IPS-18a (cell line): ENCODE measurements at regions not wholly inside any gene's neighbourhood (a gene's known extent, or its start where the extent isn't known, plus 50 kb on each side); places are given as distances from the start of the nearest gene placed in this dataset.
"Not testable (repeated sequence)": the region's sequence is repeated elsewhere in the genome, so short reads cannot be mapped to it uniquely, and the experiment has no call there.

Experiments
- H3K27ac ChIP-seq: one replicate; pipeline ENCODE4 v1.5.1; 2013; ENCODE audit warnings: low read length
- H3K27me3 ChIP-seq: one replicate; pipeline ENCODE4 v1.6.1; 2013; ENCODE audit warnings: mild to moderate bottlenecking, low read length; ENCODE audit not compliant: control insufficient read depth, insufficient read depth
- H3K36me3 ChIP-seq: one replicate; pipeline ENCODE4 v1.6.1; 2013; ENCODE audit warnings: low read depth, low read length; ENCODE audit not compliant: control insufficient read depth
- H3K4me1 ChIP-seq: one replicate; pipeline ENCODE4 v1.6.1; 2013; ENCODE audit warnings: low read depth, low read length; ENCODE audit not compliant: control insufficient read depth
- H3K4me3 ChIP-seq: one replicate; pipeline ENCODE4 v1.5.1; 2013; ENCODE audit warnings: low read length
- H3K9ac ChIP-seq: one replicate; pipeline ENCODE4 v1.6.1; 2013; ENCODE audit warnings: mild to moderate bottlenecking, low read length, moderate library complexity
- H3K9me3 ChIP-seq: one replicate; pipeline ENCODE4 v1.6.1; 2013; ENCODE audit warnings: low read depth, low read length; ENCODE audit not compliant: control insufficient read depth

- no peak overlapping the region for H3K9ac ChIP-seq
- peaks cover 4% of the 10 kb centered on the region for H3K4me1 ChIP-seq
- H3K36me3 ChIP-seq, result no peaks in the 10 kb centered on the region
- no peaks in the 10 kb centered on the region for H3K27me3 ChIP-seq
- H3K9me3 ChIP-seq, result no peaks in the 10 kb centered on the region
- H3K27ac ChIP-seq, result no peak overlapping the region
- H3K4me3 ChIP-seq, result no peak overlapping the region
These were observed 283.1 kb downstream of the POM121L12 start for GRCh38 chr7:53318566-53318965.

- H3K4me3 ChIP-seq, result no peak overlapping the region
- no peaks in the 10 kb centered on the region for H3K36me3 ChIP-seq
- H3K27ac ChIP-seq, result no peak overlapping the region
- no peak overlapping the region for H3K9ac ChIP-seq
- no peaks in the 10 kb centered on the region for H3K9me3 ChIP-seq
- H3K27me3 ChIP-seq, result no peaks in the 10 kb centered on the region
- H3K4me1 ChIP-seq, result peaks cover 25% of the 10 kb centered on the region
These were observed 289.6 kb downstream of the POM121L12 start for GRCh38 chr7:53325061-53325460.

GRCh38 chr7:53326634-53327033, 291.2 kb downstream of the POM121L12 start:
- no peaks in the 10 kb centered on the region for H3K36me3 ChIP-seq

GRCh38 chr7:53336105-53336668, 300.8 kb downstream of the POM121L12 start:
- no peak overlapping the region for H3K9ac ChIP-seq
- H3K36me3 ChIP-seq, result no peaks in the 10 kb centered on the region
- no peak overlapping the region for H3K27ac ChIP-seq
- H3K27me3 ChIP-seq, result no peaks in the 10 kb centered on the region
- no peak overlapping the region for H3K4me3 ChIP-seq
- no peaks in the 10 kb centered on the region for H3K4me1 ChIP-seq
- H3K9me3 ChIP-seq, result peaks cover 13% of the 10 kb centered on the region

More at GRCh38 chr7:53326634-53327033, 291.2 kb downstream of the POM121L12 start:
- H3K27me3 ChIP-seq, result no peaks in the 10 kb centered on the region
- H3K9ac ChIP-seq, result peak overlapping the region; percentile 4
- H3K4me3 ChIP-seq, result peak overlapping the region; percentile 49
- H3K27ac ChIP-seq, result peak overlapping the region; percentile 31
- H3K4me1 ChIP-seq, result peaks cover 25% of the 10 kb centered on the region
- H3K9me3 ChIP-seq, result no peaks in the 10 kb centered on the region

- no peak overlapping the region for H3K9ac ChIP-seq
- H3K4me3 ChIP-seq, result no peak overlapping the region
- no peak overlapping the region for H3K27ac ChIP-seq
- H3K27me3 ChIP-seq, result no peaks in the 10 kb centered on the region
- no peaks in the 10 kb centered on the region for H3K4me1 ChIP-seq
- peaks cover 29% of the 10 kb centered on the region for H3K9me3 ChIP-seq
- H3K36me3 ChIP-seq, result no peaks in the 10 kb centered on the region
These were observed 304.8 kb downstream of the POM121L12 start for GRCh38 chr7:53340220-53340619.

- Histone ChIP-seq H3K36me3 (no peaks in the 10 kb centered on the region), H3K27me3 (no peaks in the 10 kb centered on the region), H3K4me1 (no peaks in the 10 kb centered on the region), H3K9ac (no peak overlapping the region), H3K4me3 (no peak overlapping the region), H3K27ac (no peak overlapping the region), H3K9me3 (peaks cover 7% of the 10 kb centered on the region)
These were observed 314.8 kb downstream of the POM121L12 start for GRCh38 chr7:53350241-53350640.

GRCh38 chr7:53351681-53352080, 316.2 kb downstream of the POM121L12 start:
- Histone ChIP-seq H3K9ac (no peak overlapping the region), H3K9me3 (no peaks in the 10 kb centered on the region), H3K27ac (no peak overlapping the region), H3K27me3 (no peaks in the 10 kb centered on the region), H3K4me3 (no peak overlapping the region), H3K36me3 (no peaks in the 10 kb centered on the region), H3K4me1 (no peaks in the 10 kb centered on the region)

- Histone ChIP-seq H3K9ac (no peak overlapping the region), H3K36me3 (no peaks in the 10 kb centered on the region), H3K9me3 (no peaks in the 10 kb centered on the region), H3K27ac (no peak overlapping the region), H3K4me3 (no peak overlapping the region), H3K4me1 (no peaks in the 10 kb centered on the region), H3K27me3 (no peaks in the 10 kb centered on the region)
These were observed 322.8 kb downstream of the POM121L12 start for GRCh38 chr7:53358269-53358668.

GRCh38 chr7:53383131-53383530, 347.7 kb downstream of the POM121L12 start:
- no peaks in the 10 kb centered on the region for H3K36me3 ChIP-seq
- no peaks in the 10 kb centered on the region for H3K4me1 ChIP-seq
- no peak overlapping the region for H3K27ac ChIP-seq

GRCh38 chr7:53385239-53385638, 349.8 kb downstream of the POM121L12 start:
- H3K27ac ChIP-seq, H3K4me3 ChIP-seq, H3K4me1 ChIP-seq, H3K9ac ChIP-seq, H3K27me3 ChIP-seq, H3K36me3 ChIP-seq, H3K9me3 ChIP-seq: not testable (repeated sequence)

More at GRCh38 chr7:53383131-53383530, 347.7 kb downstream of the POM121L12 start:
- Histone ChIP-seq H3K4me3 (no peak overlapping the region), H3K9me3 (no peaks in the 10 kb centered on the region), H3K9ac (no peak overlapping the region), H3K27me3 (no peaks in the 10 kb centered on the region)

GRCh38 chr7:53387515-53387914, 352.1 kb downstream of the POM121L12 start:
- H3K9me3 ChIP-seq, result no peaks in the 10 kb centered on the region
- H3K36me3 ChIP-seq, result no peaks in the 10 kb centered on the region
- H3K4me3 ChIP-seq, result no peak overlapping the region
- H3K27me3 ChIP-seq, result no peaks in the 10 kb centered on the region
- H3K4me1 ChIP-seq, result no peaks in the 10 kb centered on the region
- H3K27ac ChIP-seq, result no peak overlapping the region
- no peak overlapping the region for H3K9ac ChIP-seq

GRCh38 chr7:53397911-53398310, 362.5 kb downstream of the POM121L12 start:
- Histone ChIP-seq H3K9ac (no peak overlapping the region), H3K4me1 (no peaks in the 10 kb centered on the region), H3K36me3 (no peaks in the 10 kb centered on the region), H3K27ac (no peak overlapping the region), H3K27me3 (no peaks in the 10 kb centered on the region), H3K4me3 (no peak overlapping the region), H3K9me3 (no peaks in the 10 kb centered on the region)
